ENCODE measurements at regions not wholly inside any gene's neighbourhood (a gene's known extent, or its start where the extent isn't known, plus 50 kb on each side); places are given as distances from the start of the nearest gene placed in this dataset.

DNA sequence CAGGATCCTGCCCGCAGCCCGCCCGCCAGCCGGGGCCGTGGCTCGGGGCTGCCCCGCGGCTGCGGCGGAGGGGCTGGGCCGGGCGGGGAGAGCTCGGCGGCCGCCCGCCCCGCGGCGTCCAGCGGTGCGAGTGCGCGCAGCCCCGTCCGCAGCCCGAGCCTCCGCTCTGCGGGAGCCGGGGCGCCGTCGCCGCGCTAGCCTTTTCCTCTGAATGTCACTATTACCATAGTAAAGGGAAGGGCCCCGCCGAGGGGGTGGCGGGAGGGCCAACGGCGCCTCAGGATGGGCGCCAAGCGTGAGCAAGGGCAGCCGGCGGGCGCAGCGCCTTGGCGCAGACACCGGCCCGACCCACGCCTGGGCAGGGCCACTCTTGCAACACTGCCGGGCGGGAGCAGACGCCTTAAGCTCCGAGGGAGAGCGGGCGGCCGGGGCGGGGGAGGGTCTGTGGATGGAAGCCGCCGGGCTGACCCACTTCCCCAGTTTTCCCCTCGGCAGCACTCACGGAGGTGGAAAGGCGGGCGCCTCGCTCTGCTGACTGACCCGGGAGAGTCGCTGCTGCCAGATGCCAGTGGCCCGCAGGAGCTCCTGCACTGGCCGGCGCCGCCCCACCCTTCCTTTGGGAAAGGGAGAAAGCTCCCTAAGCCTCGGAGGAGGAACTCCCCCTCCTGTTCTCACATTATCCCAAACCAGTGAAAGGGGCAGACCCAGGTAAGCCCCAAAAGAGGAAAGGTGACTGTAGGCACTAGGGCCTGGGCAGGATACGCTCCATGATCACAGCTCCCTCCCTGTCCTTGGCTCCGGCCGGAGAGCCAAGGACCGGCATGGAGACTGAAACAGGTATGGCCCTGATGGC lies 329.4 kb downstream of the HNRNPD start:
- 3% methylated on average over 56 of the region's 75 CpGs for WGBS (ENCODE audit: insufficient coverage)
- no peak overlapping the region for H3K27ac Mint-ChIP-seq
- Histone ChIP-seq H3K27me3 (replicated peaks in 1 of 2; ENCODE audit: control insufficient read depth in 2 of 2, extremely low read depth in 1 of 2, insufficient read depth in 2 of 2, low read length in 1 of 2) (peaks cover 7 to 23% of the 10 kb centered on the region in 2 experiments), H3K36me3 (ENCODE audit: control insufficient read depth in 2 of 2, extremely low read depth in 1 of 2, insufficient read depth in 1 of 2, low read length in 1 of 2) (no peaks in the 10 kb centered on the region), H3K4me1 (ENCODE audit: control insufficient read depth in 1 of 2, extremely low read depth in 1 of 2, insufficient read depth in 2 of 2, low read length in 2 of 2) (peaks cover 0 to 9% of the 10 kb centered on the region in 2 experiments), H3K9me3 (no peaks in the 10 kb centered on the region), H3K27ac (ENCODE audit: low read length) (no peak overlapping the region), H3K4me3 (ENCODE audit: control insufficient read depth in 1 of 2, extremely low read depth in 1 of 2, low read length in 1 of 2) (peak overlapping the region in 1 of 2 donors; percentile 38)
- peak in 3 of 4 experiments; percentile 20 to 31 (median 23) for ATAC-seq (replicated peaks in 1 of 4)
- H3K36me3 Mint-ChIP-seq: no peaks in the 10 kb centered on the region
- DNase-seq: peak in 6 of 35 experiments; percentile 0 to 4 (median 2)
- peaks cover 0 to 8% (median 7%) of the 10 kb centered on the region in 3 donors for H3K4me1 Mint-ChIP-seq
- ChIA-PET POLR2A (no interaction called here), CTCF (no interaction called here)
- H3K9me3 Mint-ChIP-seq: no peaks in the 10 kb centered on the region
- H3K4me3 Mint-ChIP-seq: peak overlapping the region in 2 of 3 donors; percentile 28 to 48
- peaks cover 58 to 64% of the 10 kb centered on the region in 2 donors for H3K27me3 Mint-ChIP-seq

DNA sequence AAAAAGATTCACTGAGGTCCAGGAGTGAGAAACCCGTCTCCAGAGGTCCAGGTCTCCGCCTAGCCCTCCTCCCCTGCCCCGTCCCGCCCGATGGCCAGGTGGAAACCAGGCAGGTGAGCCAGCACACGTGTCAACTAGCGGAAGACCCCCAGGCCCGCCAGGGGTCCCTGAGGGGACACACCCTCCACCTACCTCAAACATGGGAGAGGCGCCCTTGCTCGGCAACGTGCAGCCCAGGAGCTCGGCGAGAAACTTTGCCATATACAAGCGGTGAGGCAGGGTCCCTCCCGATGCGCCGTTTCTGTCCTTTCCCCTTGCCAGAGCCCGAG lies 330.0 kb downstream of the HNRNPD start:
- POLR2A ChIA-PET: no interaction called here
- H3K4me1 ChIP-seq (ENCODE audit: control insufficient read depth in 1 of 2, extremely low read depth in 1 of 2, insufficient read depth in 2 of 2, low read length in 2 of 2): peaks cover 0 to 9% of the 10 kb centered on the region in 2 experiments
- CTCF ChIA-PET: no interaction called here
- Mint-ChIP-seq H3K36me3 (no peaks in the 10 kb centered on the region), H3K4me3 (peak overlapping the region; percentile 22 to 63 (median 22)), H3K27ac (no peak overlapping the region), H3K27me3 (peaks cover 61 to 68% of the 10 kb centered on the region in 2 donors), H3K4me1 (peaks cover 0 to 8% (median 7%) of the 10 kb centered on the region in 3 donors), H3K9me3 (no peaks in the 10 kb centered on the region)
- H3K9me3 ChIP-seq: no peaks in the 10 kb centered on the region
- no peak overlapping the region for H3K4me3 ChIP-seq (ENCODE audit: control insufficient read depth in 1 of 2, extremely low read depth in 1 of 2, low read length in 1 of 2)
- DNase-seq: no peak
- peak in 1 of 4 experiments; percentile 34 for ATAC-seq (replicated peaks in 1 of 4)
- H3K27me3 ChIP-seq (replicated peaks in 1 of 2; ENCODE audit: control insufficient read depth in 2 of 2, extremely low read depth in 1 of 2, insufficient read depth in 2 of 2, low read length in 1 of 2): peaks cover 7 to 23% of the 10 kb centered on the region in 2 experiments
- 17% methylated on average over 16 of the region's 18 CpGs for WGBS (ENCODE audit: insufficient coverage)
- H3K36me3 ChIP-seq (ENCODE audit: control insufficient read depth in 2 of 2, extremely low read depth in 1 of 2, insufficient read depth in 1 of 2, low read length in 1 of 2): no peaks in the 10 kb centered on the region
- no peak overlapping the region for H3K27ac ChIP-seq (ENCODE audit: low read length)

DNA sequence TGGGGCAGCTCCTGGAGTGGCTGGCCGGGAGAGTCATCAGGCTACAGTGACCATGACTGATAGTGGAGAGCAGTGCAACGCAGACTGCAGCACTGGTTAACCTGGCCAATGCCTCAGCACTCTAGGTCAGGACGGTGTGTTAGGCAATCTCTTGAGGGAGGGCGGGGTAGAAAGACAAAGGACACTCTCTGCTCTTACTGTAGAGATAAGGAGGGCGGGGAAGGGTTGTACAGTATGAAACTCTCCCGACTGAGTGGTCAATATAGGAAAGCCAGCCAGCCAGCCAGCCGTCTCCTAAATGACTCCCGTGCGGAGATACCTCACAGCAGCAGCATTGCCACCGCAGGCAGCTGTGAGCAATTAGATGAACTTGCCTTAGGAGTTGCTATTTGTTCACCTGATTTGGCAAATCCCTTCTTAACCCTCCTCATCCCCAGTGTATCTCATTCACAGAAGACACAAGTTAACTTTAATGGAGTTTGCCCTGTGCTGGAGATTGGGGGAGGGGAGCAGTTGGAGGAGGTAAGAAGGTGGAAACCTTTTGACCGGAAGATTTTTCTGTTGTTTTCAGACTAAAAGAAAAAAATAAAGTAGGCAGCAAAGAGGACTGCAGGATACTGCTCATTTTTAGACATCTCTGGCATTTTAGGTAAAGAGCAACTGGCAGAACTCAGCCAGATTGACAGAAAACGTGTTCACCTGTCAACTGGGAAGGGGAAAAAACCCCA lies 330.5 kb downstream of the HNRNPD start:
- peaks cover 0 to 8% (median 7%) of the 10 kb centered on the region in 3 donors for H3K4me1 Mint-ChIP-seq
- DNase-seq (no peak), ATAC-seq (replicated peaks in 1 of 4) (no peak)
- H3K9me3 Mint-ChIP-seq: no peaks in the 10 kb centered on the region
- peaks cover 65 to 73% of the 10 kb centered on the region in 2 donors for H3K27me3 Mint-ChIP-seq
- no peaks in the 10 kb centered on the region for H3K36me3 ChIP-seq (ENCODE audit: control insufficient read depth in 2 of 2, extremely low read depth in 1 of 2, insufficient read depth in 1 of 2, low read length in 1 of 2)
- H3K4me3 ChIP-seq (ENCODE audit: control insufficient read depth in 1 of 2, extremely low read depth in 1 of 2, low read length in 1 of 2): no peak overlapping the region
- H3K27ac ChIP-seq (ENCODE audit: low read length): no peak overlapping the region
- 49% methylated on average over 9 of the region's 12 CpGs for WGBS (ENCODE audit: insufficient coverage)
- POLR2A ChIA-PET: no interaction called here
- H3K4me1 ChIP-seq (ENCODE audit: control insufficient read depth in 1 of 2, extremely low read depth in 1 of 2, insufficient read depth in 2 of 2, low read length in 2 of 2): peaks cover 0 to 9% of the 10 kb centered on the region in 2 experiments
- H3K27ac Mint-ChIP-seq: no peak overlapping the region
- peaks cover 7 to 23% of the 10 kb centered on the region in 2 experiments for H3K27me3 ChIP-seq (replicated peaks in 1 of 2; ENCODE audit: control insufficient read depth in 2 of 2, extremely low read depth in 1 of 2, insufficient read depth in 2 of 2, low read length in 1 of 2)
- no peaks in the 10 kb centered on the region for H3K9me3 ChIP-seq
- CTCF ChIA-PET: no interaction called here
- peak overlapping the region; percentile 10 to 63 (median 22) for H3K4me3 Mint-ChIP-seq
- no peaks in the 10 kb centered on the region for H3K36me3 Mint-ChIP-seq

DNA sequence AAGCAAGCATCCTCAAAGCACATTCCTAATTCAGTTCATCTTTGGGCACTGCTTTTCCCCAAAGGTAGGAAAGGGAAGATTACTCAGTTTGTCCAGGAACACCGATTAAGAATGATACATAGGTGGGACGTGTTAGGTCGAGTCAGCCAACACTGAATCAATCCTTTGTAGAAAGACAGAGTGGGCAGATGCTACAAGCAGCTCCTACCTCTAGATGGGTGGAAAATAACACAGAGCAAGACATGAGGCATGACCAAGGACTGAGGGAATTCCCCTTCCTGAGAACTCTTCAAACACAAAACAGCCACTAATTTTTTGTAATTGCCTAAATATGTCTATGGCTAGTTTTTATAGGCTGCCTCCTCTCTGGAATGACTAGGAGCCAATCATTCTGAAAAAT lies 331.7 kb downstream of the HNRNPD start:
- H3K4me3 ChIP-seq (ENCODE audit: control insufficient read depth in 1 of 2, extremely low read depth in 1 of 2, low read length in 1 of 2): no peak overlapping the region
- peaks cover 0 to 8% (median 7%) of the 10 kb centered on the region in 3 donors for H3K4me1 Mint-ChIP-seq
- H3K36me3 ChIP-seq (ENCODE audit: control insufficient read depth in 2 of 2, extremely low read depth in 1 of 2, insufficient read depth in 1 of 2, low read length in 1 of 2): no peaks in the 10 kb centered on the region
- no peak for DNase-seq
- H3K27me3 Mint-ChIP-seq: peaks cover 65 to 70% of the 10 kb centered on the region in 2 donors
- H3K9me3 Mint-ChIP-seq: no peaks in the 10 kb centered on the region
- peaks cover 0 to 9% of the 10 kb centered on the region in 2 experiments for H3K4me1 ChIP-seq (ENCODE audit: control insufficient read depth in 1 of 2, extremely low read depth in 1 of 2, insufficient read depth in 2 of 2, low read length in 2 of 2)
- peaks cover 7 to 23% of the 10 kb centered on the region in 2 experiments for H3K27me3 ChIP-seq (replicated peaks in 1 of 2; ENCODE audit: control insufficient read depth in 2 of 2, extremely low read depth in 1 of 2, insufficient read depth in 2 of 2, low read length in 1 of 2)
- no peak for ATAC-seq (replicated peaks in 1 of 4)
- H3K9me3 ChIP-seq: no peaks in the 10 kb centered on the region
- no peak overlapping the region for H3K27ac Mint-ChIP-seq
- CTCF ChIA-PET: no interaction called here
- POLR2A ChIA-PET: no interaction called here
- H3K36me3 Mint-ChIP-seq: no peaks in the 10 kb centered on the region
- 25% methylated on average over 2 of the region's 3 CpGs for WGBS (ENCODE audit: insufficient coverage)
- no peak overlapping the region for H3K4me3 Mint-ChIP-seq
- no peak overlapping the region for H3K27ac ChIP-seq (ENCODE audit: low read length)

DNA sequence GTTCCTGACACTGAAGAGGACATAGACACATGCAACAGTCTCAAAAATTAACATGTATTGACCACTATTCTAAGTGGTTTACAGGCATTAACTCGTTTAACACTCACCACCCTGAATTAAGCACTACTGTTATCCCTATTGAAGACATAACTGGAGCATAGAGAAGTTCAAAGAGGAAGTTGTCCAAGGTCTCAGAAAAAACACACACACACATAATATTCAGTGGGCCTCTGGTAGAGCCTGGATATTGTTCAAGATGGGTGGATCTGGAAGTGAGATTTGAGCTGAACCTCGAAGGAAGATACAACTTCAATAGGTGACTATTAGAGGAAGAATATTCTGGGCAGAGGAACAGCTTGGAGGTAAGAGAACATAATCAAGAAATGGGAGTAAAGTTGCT lies 334.9 kb downstream of the HNRNPD start:
- H3K27me3 ChIP-seq (replicated peaks in 1 of 2; ENCODE audit: control insufficient read depth in 2 of 2, extremely low read depth in 1 of 2, insufficient read depth in 2 of 2, low read length in 1 of 2): peaks cover 7 to 12% of the 10 kb centered on the region in 2 experiments
- DNase-seq (no peak), ATAC-seq (replicated peaks in 1 of 4) (no peak)
- CTCF ChIA-PET: no interaction called here
- Mint-ChIP-seq H3K4me3 (no peak overlapping the region), H3K9me3 (no peaks in the 10 kb centered on the region), H3K4me1 (peaks cover 0 to 8% (median 7%) of the 10 kb centered on the region in 3 donors), H3K27ac (no peak overlapping the region), H3K36me3 (no peaks in the 10 kb centered on the region), H3K27me3 (peaks cover 51 to 68% of the 10 kb centered on the region in 2 donors)
- peaks cover 0 to 4% of the 10 kb centered on the region in 2 experiments for H3K4me1 ChIP-seq (ENCODE audit: control insufficient read depth in 1 of 2, extremely low read depth in 1 of 2, insufficient read depth in 2 of 2, low read length in 2 of 2)
- H3K4me3 ChIP-seq (ENCODE audit: control insufficient read depth in 1 of 2, extremely low read depth in 1 of 2, low read length in 1 of 2): no peak overlapping the region
- no peaks in the 10 kb centered on the region for H3K36me3 ChIP-seq (ENCODE audit: control insufficient read depth in 2 of 2, extremely low read depth in 1 of 2, insufficient read depth in 1 of 2, low read length in 1 of 2)
- WGBS (ENCODE audit: insufficient coverage): 17% methylated on average over 1 of the region's 2 CpGs
- H3K9me3 ChIP-seq: no peaks in the 10 kb centered on the region
- POLR2A ChIA-PET: no interaction called here
- H3K27ac ChIP-seq (ENCODE audit: low read length): no peak overlapping the region

DNA sequence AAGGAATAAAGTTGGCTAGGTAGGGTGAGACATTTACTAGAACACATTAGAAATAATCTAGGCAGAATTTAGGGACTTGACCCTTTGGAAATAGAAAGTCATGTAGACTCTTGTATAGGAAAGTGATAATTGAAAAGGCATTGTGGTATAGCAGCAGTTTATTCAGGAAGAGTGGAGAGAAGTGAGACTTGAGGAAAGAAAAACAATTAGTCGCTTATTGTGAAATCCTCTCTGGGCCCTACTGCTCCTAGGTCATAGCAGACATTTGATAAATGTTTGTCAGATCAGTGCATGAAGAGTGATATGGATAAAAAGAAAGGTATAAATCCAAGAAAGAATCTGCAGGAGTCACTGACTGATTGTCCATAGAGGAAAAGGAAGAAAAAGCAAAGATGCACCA lies 337.6 kb downstream of the HNRNPD start:
- Histone ChIP-seq H3K36me3 (ENCODE audit: control insufficient read depth in 2 of 2, extremely low read depth in 1 of 2, insufficient read depth in 1 of 2, low read length in 1 of 2) (no peaks in the 10 kb centered on the region), H3K27me3 (replicated peaks in 1 of 2; ENCODE audit: control insufficient read depth in 2 of 2, extremely low read depth in 1 of 2, insufficient read depth in 2 of 2, low read length in 1 of 2) (peaks cover 0 to 3% of the 10 kb centered on the region in 2 experiments), H3K27ac (ENCODE audit: low read length) (no peak overlapping the region), H3K4me3 (ENCODE audit: control insufficient read depth in 1 of 2, extremely low read depth in 1 of 2, low read length in 1 of 2) (no peak overlapping the region), H3K9me3 (no peaks in the 10 kb centered on the region), H3K4me1 (ENCODE audit: control insufficient read depth in 1 of 2, extremely low read depth in 1 of 2, insufficient read depth in 2 of 2, low read length in 2 of 2) (no peaks in the 10 kb centered on the region)
- ChIA-PET CTCF (no interaction called here), POLR2A (no interaction called here)
- Mint-ChIP-seq H3K4me1 (no peaks in the 10 kb centered on the region), H3K4me3 (no peak overlapping the region), H3K27me3 (peaks cover 34 to 58% of the 10 kb centered on the region in 2 donors), H3K27ac (no peak overlapping the region), H3K36me3 (no peaks in the 10 kb centered on the region), H3K9me3 (no peaks in the 10 kb centered on the region)
- 92% methylated on average over 1 of the region's 1 CpG for WGBS (ENCODE audit: insufficient coverage)
- no peak for ATAC-seq (replicated peaks in 1 of 4)
- no peak for DNase-seq

Measured in T-cell (primary cell).